ENCODE measurements at regions not wholly inside any gene's neighbourhood (a gene's known extent, or its start where the extent isn't known, plus 50 kb on each side); places are given as distances from the start of the nearest gene placed in this dataset.
"Not testable (repeated sequence)": the region's sequence is repeated elsewhere in the genome, so short reads cannot be mapped to it uniquely, and the experiment has no call there.

DNA sequence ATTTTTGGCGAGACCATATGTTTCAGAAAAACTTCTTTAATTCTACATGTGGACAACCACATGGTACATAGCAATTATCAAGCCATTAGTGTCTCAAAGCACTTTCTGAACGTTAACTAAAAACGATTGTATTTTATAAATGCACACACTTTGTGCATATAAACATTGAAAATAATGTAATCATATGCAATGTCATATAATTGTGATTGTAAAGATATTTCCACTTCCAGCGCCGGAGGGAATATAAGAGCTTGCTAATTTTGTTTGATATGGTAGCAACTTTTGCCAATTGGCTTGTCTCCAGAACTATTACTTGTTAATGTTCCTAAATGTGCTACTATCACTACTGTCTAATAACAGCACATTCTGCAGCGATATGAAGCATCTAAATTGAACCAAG is 162.3 kb upstream of the SMIM31 start:
- DNase-seq (ENCODE audit: low read depth in 2 of 2), result no peak

DNA sequence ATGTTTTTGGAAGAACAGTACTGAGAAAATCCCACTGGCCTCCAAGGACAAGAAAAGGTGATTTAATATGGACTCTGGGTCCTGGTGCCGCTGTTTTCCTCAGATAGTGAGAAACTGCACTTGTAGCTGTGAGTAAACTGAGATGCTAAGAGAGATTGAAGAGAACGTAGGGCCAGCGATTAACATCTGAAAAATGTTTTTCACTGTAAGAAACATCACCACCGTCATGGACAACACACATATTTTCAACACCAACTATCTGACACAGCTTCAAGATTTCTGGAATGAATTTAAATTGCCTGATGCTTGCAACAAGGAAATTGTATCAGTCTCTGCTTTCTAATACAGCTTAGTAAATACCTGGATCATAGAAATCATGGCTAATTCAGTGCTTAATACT is 158.2 kb upstream of the SMIM31 start:
- DNase-seq (ENCODE audit: low read depth in 2 of 2), result no peak

DNA sequence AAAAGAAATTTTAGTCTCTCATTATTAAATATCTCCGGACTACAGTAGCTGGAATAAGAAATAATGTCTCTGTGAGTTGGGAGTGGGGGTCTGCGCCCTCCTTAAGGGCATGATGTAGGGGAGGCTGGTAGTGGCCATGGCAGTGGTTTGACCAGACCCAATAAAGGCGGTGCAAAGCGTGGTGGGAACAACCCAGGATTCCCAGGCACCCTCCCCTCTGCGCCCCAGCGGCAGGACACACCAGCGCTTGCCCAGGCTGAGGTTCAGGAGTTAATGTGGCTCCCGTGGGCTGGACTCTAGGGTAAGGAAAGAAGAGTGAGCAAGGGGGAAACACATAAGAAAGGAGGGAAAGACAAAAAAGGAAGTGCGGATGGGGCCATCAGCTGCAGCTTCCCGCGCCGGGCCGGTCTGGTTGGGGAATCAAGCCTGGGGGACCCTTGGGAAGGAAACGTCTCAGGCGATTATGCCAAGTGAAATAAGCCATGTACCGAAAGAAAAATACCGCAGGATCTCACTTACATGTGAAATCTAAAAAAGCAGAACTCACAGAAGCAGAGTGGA is 157.5 kb upstream of the SMIM31 start:
- DNase-seq (ENCODE audit: low read depth in 2 of 2), result no peak

DNA sequence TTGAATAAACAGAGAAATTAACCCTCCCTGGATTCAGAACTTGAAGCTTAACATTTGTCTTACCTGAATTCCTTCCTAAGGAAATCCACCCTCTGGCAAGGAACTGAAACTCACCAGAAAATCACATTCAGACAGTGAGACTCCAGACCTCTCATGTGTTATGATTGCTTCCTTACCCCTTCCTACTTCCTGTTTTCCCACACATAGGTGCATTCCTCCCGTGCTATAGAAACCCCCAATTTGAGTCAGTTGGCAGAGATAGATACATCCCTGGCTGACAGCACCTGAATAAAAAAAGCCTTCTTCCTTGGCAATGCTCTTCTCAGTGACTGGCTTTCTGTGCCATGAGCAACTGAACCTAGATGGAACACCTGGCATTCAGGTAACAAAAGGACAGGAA is 157.0 kb upstream of the SMIM31 start:
- DNase-seq (ENCODE audit: low read depth in 2 of 2), result no peak

DNA sequence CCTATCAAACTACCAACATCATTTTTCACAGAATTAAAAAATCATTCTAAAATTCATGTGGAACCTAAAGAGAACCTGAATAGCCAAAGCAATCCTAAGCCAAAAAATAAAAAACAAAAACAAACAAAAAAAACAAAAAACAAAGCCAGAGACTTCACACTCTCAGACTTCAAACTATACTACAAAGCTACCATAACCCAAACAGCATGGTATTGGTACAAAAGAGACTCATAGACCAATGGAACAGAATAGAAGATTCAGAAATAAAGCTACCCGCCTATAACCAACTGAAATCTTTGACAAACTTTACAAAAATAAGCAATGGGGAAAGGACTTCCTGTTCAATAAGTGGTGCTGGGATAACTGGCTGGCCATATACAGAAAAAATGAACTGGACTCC is 152.3 kb upstream of the SMIM31 start:
- DNase-seq (ENCODE audit: low read depth in 2 of 2), result no peak

DNA sequence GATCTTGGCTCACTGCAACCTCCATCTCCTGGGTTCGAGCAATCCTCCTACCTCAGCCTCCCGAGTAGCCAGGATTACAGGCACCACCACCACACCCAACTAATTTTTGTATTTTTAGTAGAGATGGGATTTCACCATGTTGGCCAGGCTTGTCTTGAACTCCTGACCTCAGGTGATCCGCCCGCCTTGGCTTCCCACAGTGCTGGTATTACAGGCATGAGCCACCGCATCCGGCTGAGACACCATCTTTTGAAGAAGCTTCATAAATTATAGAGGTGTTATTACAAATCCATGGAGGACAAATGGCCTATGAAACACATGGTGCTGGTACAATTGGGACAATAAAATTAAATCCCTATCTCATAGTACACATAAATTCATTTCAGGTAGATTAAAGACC is 148.1 kb upstream of the SMIM31 start:
- DNase-seq (ENCODE audit: low read depth in 2 of 2), result not testable (repeated sequence)

DNA sequence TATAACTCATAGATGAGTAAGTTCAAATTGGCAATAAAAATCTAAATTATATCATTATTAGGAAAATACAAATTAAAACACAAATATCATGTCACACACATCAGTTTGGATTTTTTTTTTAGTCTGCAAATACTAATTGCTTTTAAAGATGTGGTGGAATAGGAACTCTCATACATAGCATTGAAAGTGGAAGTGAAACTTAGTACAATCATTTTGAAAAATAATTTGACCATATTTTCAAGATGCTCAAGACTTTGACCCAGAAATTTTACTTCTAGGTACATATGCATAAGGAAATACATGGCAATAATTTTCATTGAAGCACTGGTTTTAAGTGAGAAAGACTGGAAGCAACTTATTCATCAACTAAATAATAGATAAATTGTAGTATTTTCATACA is 147.5 kb upstream of the SMIM31 start:
- DNase-seq (ENCODE audit: low read depth in 2 of 2), result no peak

DNA sequence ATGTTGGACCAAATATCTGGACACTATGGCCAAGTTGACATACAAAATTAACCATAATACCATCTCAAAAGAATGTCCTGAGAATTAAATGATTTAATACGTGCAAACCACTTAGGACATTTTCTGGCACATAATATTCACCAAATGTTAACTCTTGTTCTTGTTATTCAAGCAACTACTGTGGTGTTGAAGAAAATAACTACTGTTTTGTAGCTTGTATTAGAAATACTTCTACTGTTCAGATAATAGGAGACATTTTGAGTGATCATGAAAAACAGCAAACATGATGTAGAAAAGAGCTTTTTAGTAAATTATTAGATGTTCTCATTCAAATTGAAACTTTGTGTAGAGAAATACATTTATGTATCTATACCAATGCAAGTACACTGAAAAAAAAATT is 140.7 kb upstream of the SMIM31 start:
- no peak for DNase-seq (ENCODE audit: low read depth in 2 of 2)

DNA sequence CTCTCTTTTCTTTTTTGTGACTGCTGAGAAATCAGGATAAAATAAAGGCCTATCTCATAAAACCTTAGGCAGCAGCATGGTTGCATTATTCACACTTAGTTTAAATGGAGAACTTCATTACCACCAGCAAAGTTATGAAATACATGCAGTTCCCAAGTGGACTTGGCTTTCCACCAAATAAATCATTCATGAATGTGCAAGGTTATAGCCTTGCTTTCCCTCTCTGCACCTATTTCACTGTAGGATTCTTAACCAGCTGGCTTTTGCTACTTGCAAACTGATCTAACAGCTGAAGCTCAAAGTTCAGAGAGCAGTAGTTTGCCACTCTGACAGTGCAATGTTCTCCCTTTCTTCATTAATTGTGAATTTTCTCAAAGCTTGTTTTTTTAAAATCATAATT is 140.1 kb upstream of the SMIM31 start:
- no peak for DNase-seq (ENCODE audit: low read depth in 2 of 2)

DNA sequence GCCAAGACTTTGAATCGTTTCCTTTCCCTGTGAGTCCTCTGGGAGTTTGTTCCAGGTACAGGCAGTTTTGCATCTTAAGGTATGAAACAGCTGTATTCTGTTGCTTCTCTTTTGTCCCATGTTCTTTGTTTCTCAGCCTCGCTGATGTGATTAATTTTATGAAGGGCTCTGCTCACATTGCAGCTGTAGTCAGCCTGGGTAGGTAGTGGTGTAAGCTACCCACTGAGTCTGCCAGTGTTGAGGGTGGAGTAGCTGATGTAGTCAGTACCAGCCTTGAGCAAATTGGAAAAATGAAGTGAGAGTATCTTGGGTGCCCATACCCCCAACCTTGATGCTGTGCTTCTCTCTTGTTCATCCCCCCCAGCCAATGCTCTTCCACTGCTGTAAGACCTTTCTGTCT is 139.6 kb upstream of the SMIM31 start:
- DNase-seq (ENCODE audit: low read depth in 2 of 2), result no peak

DNA sequence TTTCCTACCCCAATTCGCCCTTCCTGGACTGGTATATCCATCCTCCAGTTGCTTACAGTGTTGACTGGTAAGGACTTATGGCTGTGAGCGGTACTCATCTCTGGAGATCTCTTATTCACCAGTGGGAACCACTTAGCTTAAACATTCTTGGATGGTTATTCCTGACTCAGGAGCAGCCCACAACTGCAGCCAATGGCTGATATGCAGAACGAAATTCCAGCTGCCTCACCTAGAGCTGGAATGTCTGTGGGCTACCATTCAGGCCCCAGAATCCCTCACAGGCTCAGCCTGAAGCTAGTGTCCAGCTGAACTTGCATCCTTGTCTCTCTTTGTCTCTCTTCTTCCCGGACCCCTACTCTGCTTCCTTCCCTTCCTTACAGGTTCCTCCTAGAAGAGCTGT is 138.9 kb upstream of the SMIM31 start:
- no peak for DNase-seq (ENCODE audit: low read depth in 2 of 2)

DNA sequence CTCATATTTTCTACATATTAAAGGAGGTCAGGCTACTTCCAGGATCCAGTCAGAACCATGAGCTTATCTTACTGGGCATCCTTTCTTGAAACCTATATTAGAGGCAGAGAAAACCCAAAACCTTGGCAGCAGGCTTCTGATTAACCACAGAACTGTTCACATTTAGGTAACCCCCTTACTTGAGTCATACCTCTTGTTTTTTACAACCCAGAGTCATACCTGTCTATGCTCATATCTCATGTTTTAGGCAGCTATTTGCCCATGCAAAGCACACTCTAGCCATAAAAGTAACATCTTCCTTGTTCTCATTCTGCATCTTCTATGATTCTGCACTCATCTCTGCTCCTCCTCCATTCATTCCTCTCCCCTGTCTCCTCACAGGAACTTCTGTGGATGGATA is 138.0 kb upstream of the SMIM31 start:
- no peak for DNase-seq (ENCODE audit: low read depth in 2 of 2)

DNA sequence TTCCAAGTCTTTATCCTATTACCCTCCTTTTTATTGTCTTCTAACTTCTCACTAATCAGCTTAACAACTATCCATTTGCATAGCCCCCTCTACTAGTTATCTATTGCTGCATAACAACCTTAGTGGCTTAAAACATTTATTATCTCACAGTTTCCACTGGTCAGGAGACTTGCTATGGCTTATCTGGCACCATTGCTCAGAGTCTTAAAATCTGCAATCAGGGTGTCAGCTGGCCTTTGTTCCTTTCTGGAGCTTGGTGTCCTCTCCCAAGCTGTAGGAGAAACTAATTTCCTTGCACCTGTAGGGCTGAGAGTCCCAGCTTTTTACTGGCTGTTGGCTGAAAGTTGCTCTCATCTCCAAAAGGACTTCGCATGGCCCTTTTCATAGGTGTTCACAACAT is 137.0 kb upstream of the SMIM31 start:
- DNase-seq (ENCODE audit: low read depth in 2 of 2), result no peak

DNA sequence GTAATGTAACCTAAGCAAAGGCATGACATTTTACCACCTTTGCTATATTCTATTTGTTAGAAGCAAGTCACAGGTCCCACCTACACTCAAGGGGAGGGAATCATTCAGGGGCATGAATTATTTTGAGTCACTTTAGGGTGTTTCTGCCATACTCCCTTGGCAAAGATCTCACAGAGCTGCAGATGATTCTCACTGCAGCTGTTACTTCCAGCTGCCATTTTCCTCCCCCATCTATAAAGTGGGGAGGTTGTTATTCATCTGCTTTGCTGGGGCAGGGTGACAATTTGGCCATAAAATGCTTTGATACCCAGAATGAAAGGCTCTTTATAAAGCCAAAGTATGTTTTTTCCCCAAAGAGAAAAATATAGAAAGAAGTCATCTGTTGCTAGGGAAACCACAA is 136.5 kb upstream of the SMIM31 start:
- no peak for DNase-seq (ENCODE audit: low read depth in 2 of 2)

DNA sequence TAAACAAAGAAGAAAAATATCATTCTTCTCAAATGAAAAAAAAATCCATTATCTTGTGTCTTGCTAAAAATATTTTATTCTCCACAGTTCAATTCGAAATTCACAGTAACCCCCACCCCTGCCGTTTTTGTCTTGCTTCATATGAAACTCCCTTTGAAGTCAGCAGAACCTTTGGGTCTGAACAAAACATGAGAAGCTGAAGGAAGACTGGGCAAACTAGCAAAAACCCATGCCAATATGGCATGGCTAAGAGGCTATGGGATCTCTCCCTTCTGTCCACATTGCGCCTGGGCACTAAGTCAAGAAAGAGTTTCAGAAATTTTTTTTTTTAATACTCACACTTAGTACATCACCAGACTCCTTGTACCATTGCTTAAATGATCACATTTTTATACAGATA is 136.0 kb upstream of the SMIM31 start:
- DNase-seq (ENCODE audit: low read depth in 2 of 2), result no peak

DNA sequence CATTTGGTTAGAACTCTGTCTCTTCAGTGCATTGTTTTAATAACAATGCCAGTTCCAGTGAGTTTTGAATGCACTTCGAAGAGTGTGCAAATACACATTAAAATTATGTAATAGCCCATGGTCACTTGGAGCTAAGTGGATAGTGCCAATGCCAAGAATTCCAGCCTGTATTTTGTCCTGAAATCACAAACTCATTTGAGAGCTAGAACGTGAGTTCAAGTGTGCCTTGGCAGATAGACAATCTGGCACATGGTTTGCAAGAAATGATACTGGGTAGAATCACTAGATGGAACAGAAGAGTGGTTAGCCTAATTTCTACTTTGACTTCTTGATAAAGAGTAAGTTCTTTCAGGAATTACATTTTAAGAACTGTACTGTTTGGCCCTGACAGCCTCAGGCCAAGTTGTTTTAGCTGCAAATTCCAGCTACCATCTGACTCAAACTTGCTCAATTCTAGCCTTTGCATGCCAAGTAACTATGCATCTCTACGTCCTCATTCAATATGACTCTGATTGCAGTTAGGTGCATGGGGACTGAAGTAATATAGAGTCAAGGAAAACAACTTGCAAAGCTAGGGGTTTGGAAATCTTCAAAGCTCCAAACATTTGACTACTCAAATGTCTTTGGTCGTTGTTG is 131.9 kb upstream of the SMIM31 start:
- DNase-seq (ENCODE audit: low read depth in 2 of 2), result no peak

DNA sequence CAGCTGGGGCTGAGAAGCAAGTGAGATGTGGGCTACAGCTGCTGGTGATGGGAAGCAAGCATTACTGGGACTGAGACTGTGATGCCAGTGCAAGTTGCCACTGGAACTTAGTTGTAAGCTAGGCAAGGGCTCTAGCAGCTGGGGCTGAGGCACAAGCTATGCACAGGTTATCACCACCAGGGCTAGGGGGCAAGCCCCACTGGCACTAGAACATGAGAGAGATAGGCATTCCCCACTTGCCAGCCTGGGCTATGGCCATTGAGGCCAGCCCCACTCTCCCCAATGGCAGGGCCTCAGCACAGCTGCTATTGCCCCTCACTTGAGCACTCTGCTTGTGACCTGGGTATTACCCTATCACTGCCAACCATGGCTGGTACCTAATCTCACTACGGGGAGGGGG is 130.8 kb upstream of the SMIM31 start:
- no peak for DNase-seq (ENCODE audit: low read depth in 2 of 2)

DNA sequence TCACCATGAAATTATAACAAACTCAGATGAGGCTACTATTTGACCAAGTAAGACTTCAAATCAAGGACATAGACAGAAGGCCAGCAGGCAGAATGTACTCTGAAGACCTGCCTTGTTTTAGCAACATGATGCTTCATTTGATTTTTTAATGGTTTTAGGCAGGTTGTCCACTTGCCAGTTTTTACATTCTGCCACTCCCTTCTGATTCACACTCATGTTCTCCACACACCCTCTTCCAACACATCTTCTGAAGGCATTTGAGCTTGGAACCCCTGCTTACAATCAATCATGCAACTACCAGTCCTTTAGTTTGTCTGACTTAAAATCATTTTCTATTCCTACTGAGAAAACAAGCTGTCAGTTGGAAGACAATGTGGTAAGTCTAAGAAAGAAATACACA is 114.9 kb upstream of the SMIM31 start:
- no peak for DNase-seq (ENCODE audit: low read depth in 2 of 2)

DNA sequence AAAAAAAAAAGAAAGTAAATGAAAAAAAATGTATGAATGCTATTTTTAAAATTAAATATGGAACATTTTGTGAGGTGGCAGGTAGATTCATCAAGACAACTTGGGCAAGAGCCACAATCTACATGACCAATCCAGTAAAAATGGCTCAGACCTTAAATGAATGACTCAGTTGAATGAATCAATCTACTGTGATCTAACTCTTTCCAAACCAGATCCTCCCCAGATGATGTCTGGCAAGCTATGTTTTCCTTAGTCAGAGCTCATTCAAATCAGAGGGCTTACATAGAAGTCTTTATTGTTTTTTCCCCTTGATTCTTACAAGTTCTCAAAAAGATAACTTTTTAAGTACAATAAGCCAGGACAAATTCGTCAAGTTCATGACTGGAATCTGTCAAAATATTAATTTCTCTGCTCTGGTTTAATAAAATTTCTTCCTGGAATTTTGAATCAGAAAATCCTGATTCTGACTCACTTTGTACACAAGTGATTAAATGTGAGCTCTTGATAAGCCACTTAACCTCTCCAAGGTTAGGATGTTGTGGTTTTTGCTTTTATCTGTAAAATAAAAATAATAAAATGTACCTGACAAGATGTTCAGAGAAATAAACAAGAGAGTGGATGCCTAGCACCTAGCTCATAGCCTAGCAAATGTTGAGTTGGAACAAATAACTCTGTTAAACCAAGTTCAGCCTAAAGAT is 105.6 kb upstream of the SMIM31 start:
- no peak for DNase-seq (ENCODE audit: low read depth in 2 of 2)

DNA sequence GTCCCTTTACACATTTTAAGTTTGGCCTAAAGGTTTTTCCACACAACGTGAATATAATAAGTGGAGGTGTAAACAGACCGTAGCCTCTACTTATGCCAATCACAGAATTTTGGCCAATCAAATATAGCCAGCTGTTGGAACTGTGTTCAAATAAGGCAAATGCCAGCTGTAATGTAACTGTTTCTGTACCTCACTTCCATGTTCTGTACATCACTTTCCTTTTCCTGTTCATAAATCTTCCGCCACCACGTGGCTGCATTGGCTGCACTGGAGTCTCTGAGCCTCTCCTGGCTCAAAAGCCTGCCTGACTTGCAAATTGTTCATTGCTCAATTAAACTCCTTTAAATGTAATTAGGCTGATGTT is 105.1 kb upstream of the SMIM31 start:
- DNase-seq (ENCODE audit: low read depth in 2 of 2), result no peak

DNA sequence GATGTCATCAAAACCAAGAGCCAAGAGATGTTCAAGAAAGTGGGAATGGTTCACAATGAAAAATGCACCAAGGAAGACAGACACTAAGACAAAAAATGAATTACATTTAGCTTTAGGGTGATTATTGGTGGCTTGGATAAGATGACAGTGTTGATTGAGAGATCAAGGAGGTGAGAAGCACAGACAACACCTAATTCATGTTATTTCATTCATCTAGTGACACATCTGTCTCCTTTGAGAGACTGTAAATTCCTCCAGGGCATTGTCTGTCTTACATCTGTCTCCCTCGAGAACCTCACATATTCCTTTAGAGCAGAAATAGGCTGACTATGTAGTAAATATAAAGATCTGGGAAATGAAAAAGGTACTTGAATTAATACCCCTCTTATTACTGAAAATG is 94.2 kb upstream of the SMIM31 start:
- no peak for DNase-seq (ENCODE audit: low read depth in 2 of 2)

DNA sequence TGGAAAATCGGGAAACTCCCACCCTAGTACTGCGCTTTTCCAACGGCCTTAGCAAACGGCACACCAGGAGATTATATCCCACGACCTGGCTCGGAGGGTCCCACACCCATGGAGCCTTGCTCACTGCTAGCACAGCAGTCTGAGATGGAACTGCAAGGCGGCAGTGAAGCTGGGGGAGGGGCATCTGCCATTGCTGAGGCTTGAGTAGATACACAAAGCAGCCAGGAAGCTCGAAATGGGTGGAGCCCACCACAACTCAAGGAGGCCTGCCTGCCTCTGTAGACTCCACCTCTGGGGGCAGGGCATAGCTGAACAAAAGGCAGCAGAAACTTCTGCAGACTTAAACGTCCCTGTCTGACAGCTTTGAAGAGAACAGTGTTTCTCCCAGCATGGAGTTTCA is 77.8 kb upstream of the SMIM31 start:
- not testable (repeated sequence) for DNase-seq (ENCODE audit: low read depth in 2 of 2)

DNA sequence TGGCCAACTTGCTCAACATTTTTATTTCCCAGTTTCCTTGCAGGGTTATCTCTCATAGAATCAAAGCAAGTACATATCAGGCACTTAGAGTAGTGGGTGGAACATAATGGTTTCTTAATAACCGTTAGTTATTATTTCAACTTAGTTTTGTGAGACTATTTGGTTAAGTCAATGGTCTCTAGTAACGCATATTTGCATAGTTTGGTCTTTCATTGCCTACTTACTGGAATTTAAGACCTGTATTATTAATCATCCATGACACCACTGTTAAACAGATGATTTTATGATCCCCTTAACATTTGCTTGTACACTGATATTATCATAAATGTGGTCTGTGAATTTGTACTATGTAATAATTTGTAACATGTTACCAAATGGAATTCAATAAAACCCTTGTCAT is 70.9 kb upstream of the SMIM31 start:
- no peak for DNase-seq (ENCODE audit: low read depth in 2 of 2)

DNA sequence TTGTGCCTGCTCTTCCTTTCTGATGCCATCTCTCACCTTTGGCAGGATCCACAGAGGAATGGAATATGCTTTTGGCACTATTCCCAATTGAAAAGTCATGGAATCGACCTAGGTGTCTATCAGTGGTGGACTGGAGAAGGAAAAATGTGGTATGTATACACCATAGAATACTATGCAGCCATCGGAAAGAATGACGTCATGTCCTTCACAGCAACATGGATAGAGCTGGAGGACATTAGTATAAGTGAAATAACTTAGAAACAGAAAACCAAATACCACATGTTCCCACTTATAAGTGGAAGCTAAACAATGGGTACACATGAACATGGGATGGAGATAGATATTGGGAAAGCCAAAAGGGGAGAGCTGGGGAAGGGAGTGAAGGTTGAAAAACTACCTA is 58.3 kb upstream of the SMIM31 start:
- no peak for DNase-seq (ENCODE audit: low read depth in 2 of 2)

All from stimulated activated CD4-positive, alpha-beta T cell treated with anti-CD3 and anti-CD28 coated beads, Interleukin-12 subunit alpha, Interleukin-12 subunit beta, amount 100 ng/mL, for 24 hours (primary cell).